ELR (cell line): ENCODE measurements at regions not wholly inside any gene's neighbourhood (a gene's known extent, or its start where the extent isn't known, plus 50 kb on each side); places are given as distances from the start of the nearest gene placed in this dataset.
"Not testable (repeated sequence)": the region's sequence is repeated elsewhere in the genome, so short reads cannot be mapped to it uniquely, and the experiment has no call there.

Experiments used
- DNase-seq: peaks from one replicate; pipeline ENCODE4 v3.0.0-alpha.2; 2015; ENCODE audit warnings: low read depth

GRCh38 chr3:144458283-144458682 is 486.7 kb downstream of the DIPK2A start:
- DNase-seq: no peak

DNA sequence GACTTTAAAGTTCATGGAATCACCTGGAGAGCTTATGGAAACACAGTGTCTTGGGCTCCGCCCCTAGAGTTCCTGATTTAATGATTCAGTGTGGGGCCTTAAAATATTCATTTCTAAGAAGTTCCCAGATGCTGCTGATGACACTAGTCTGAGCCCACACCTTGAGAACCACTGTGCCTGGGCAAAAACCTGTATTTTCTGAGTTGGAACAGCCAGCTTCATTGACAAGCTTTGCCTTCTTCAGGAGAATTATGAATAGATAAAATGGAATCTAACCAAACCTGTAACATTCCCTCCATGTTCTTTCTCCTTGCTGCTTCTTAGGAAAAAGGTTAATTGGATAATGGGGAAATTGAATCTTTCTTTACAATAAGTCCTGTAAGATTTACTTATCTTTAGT is 490.7 kb downstream of the DIPK2A start:
- DNase-seq: no peak

DNA sequence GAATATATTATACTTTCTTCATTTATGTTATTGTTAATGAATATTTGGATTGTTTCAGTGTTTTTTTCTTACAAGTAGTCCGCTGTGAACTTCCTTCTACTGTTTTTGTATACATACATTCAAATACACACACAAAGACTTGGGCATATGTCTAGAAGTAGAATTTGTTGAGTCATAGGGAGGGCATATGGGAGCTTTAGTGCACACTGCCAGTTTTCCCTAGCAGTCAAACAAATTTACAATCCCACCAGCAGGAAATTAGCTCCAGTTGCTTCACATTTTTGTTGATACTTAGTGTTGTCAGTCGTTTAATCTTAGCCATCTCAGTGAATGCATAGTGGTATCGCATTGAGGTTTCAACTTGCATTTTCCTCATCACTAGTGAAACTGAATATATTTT is 492.3 kb downstream of the DIPK2A start:
- no peak for DNase-seq

DNA sequence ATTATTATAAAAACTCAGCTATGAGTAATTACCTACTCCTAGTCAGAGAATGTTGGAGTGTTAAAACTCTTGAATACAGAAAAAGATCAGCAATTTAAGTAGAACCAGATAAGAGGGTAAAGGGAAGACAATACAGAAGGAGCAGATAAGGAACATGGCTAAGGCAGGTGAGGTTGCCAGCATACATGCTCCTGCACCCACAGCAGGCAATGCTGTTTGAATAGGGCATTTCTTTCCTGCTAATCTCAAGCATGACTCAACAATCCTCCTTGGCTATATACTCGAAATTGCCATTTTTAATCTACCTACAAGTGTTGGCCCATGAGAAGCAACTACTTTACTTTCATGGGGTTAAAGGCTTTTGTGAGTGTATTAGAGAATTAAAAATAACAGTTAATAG is 494.5 kb downstream of the DIPK2A start:
- DNase-seq: no peak

DNA sequence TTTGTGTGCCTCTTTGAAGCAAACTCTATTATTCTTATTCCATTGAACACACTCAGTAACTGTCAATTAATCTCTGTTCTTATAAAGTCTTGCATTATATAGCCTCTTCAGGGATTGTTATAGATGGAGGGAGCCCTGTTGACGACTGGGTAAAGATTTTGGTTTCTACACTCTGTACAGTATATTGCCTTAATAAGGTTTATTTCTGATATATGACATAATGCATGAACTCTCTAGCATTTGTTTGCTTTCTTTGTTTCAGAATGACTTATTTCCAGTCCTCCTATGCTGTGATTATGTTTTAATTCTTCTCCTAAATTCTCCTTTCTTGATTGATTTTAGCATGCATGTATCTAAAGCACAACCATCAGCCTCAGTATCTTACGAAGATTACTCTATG is 494.9 kb downstream of the DIPK2A start:
- no peak for DNase-seq

DNA sequence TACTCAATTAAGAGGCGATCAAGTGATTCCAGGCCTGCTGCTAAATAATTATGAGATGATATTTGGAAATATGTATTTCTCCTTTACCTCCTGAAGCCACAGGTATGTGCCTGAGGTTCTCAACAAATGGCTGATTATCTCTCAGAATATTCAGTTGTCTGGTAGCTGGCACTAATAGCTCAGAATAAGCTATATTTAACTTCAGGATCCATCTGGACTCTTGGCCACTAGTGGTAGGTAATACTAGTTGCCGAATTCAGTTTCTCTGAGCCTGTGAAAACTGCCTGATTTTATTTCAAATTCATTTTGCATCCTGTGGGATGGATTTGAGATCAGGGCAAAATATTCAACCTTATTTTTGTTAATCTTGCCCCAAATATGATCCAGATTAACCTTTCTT is 499.0 kb downstream of the DIPK2A start:
- DNase-seq: no peak

GRCh38 chr3:144477593-144477992 is 506.0 kb downstream of the DIPK2A start:
- DNase-seq: no peak

GRCh38 chr3:144480416-144480919 is 508.8 kb downstream of the DIPK2A start:
- DNase-seq: no peak

- DNase-seq: no peak
Observed at GRCh38 chr3:144482876-144483275, 511.3 kb downstream of the DIPK2A start.

GRCh38 chr3:144487011-144487410 is 515.4 kb downstream of the DIPK2A start:
- no peak for DNase-seq

- no peak for DNase-seq
Observed at GRCh38 chr3:144488927-144489326, 517.3 kb downstream of the DIPK2A start.

DNA sequence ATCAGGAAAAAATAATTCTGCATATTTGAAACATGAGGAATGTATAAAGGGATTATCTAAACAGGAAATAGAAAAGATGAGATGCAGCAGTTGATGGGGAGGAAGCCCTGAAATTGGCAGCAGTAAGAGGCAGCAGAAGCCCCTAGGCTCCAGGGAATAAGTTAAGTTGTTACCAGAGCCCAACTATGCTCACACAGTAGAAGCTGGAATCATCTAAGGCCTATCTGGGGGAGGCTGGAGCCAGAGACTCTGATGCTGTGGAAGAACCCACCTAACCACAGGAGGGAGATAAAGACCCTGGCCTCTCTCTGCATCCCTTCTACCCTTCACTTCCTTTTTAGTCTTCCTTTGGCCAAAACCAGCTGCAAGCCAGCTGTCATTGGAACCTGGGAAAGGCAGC is 519.7 kb downstream of the DIPK2A start:
- DNase-seq: no peak

DNA sequence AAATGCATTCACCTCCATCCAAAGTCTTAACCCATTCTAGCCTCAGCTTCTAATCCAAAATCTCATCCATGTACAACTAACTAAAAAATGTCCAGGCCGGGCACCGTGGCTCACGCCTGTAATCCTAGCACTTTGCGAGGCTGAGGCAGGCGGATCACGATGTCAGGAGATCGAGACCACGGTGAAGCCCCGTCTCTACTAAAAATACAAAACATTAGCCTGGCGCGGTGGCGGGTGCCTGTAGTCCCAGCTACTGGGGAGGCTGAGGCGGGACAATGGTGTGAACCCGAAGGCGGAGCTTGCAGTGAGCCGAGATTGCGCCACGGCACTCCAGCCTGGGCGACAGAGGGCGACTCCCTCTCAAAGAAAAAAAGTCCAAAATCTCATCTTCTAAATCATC is 523.0 kb downstream of the DIPK2A start:
- DNase-seq: not testable (repeated sequence)

- DNase-seq: no peak
Observed at GRCh38 chr3:144496141-144496835, 524.7 kb downstream of the DIPK2A start.

GRCh38 chr3:144497452-144497851 is 525.8 kb downstream of the DIPK2A start:
- DNase-seq: no peak

DNA sequence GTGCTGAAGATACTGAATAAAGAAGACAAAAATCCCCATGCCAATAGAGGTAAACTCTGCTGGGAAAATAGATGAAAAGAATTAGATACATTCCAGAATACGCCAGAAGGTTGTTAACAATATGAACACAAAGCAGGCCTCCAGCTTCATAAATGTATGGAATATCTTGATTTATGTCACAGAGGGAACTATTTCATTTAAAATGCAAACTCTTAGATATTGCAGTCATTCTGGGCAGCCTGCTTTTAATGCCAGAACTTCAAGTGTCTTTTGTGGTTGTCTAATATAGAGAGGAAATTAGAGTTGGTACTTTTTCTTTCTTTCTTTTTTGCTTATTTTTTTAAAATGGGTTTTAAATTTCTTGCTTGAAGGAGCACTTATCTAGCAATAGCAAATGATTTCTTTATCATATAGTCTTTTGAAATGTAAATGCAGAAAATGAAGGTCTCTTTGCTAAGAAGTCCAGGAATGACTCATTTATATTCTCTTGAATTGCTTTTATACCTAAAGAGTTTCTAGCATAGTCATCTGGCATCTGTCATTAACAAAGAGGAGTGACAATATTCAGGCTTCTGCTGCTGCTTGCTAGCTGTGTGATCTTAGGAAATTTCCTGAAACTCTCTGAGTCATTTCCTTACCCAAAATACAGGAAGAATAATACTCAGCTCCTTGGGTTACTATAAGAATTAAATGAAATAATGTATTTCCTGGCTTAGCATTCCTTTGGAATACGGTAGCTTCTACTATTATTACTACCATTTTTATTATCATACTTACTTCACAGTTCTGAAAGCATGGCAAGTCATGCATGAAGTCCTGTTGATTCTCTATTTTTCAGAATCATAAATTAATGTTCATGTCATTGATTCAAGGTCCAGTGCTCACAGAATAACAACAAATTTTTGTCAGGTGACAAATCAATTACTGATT is 527.6 kb downstream of the DIPK2A start:
- DNase-seq: no peak

- no peak for DNase-seq
Observed at GRCh38 chr3:144501467-144501866, 529.8 kb downstream of the DIPK2A start.

DNA sequence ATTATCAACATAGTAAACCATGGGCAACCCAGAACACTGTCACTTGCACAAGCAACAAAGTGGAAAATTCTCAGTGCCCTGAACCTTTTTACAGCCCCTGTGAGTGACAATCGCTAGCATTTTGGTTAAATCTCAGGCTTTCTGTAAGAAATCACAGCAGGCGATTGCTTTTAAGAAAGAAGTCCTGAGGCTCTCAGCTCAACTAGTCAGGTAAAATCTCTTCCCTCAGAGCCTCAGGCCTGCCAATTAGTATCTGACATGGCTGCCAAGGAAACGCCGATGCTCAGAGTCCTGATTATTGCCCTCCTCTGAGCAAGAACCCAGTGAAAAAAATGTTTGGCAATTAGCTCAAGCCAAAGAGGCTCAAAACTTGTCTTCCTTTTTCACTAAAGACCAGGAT is 530.8 kb downstream of the DIPK2A start:
- DNase-seq: no peak

DNA sequence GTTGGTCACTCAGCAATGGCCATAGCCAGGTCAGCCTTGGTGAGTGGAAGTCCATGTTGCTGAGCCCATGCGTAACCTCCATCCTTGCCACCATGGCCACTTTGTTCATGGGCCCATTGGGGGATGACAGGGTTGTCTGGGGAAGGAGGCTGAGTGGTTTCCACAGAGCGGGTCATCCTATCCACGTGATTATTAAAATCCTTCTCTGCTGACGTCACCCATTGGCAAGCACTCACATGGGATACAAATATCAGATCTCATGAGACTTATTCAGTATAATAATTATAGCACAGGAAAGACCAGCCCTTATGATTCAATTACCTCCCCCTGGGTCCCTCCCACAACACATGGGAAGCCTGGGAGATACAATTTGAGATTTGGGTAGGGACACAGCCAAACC is 534.8 kb downstream of the DIPK2A start:
- not testable (repeated sequence) for DNase-seq

DNA sequence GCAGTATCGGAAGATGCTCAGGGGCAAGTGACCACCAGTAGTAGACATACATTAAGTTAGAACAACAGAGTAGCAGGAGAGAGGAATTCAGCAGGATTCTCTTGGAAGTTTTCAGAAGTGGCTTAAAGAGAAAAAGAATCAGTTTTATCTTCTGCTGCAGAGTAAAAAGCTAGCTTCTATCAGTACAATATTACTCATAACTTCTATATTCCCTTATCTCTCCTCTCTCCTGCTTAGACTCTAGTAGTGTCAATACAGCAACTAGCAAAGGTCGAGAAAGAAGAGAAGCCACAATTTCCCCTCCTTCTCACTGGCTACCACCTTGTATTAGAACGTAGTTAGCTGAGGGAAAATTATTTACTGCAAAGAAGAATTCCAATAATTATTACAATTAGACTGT is 539.7 kb downstream of the DIPK2A start:
- no peak for DNase-seq

- no peak for DNase-seq
Observed at GRCh38 chr3:144516026-144516425, 544.4 kb downstream of the DIPK2A start.

DNA sequence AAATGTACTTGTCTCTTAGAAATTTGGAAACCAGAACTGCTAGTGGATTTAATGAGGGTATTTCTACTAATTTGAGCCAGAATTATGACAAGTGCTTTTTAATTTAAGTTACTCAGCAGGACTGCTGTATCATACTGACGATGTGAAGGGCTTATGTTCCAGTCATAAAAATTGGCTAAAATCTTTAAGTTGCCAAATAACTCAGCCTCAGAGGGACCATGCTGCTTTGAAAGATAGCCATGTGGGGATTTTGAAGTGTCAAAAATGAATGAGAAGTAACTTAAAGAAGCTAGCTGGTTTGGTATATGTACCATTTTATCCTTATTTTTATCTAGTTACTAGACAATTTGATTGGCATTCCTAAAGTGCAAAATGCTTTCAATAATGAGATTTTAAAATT is 545.0 kb downstream of the DIPK2A start:
- DNase-seq: no peak

- DNase-seq: no peak
Observed at GRCh38 chr3:144521131-144521530, 549.5 kb downstream of the DIPK2A start.
